KMS-11 (cell line): ENCODE measurements at regions not wholly inside any gene's neighbourhood (a gene's known extent, or its start where the extent isn't known, plus 50 kb on each side); places are given as distances from the start of the nearest gene placed in this dataset.

Source experiments
- H2AFZ ChIP-seq: fragments of 200-600 bp; sonication (generic); 2 replicates; pipeline ENCODE4 v1.6.1; 2016; ENCODE audit warnings: antibody characterized with exemption, mixed run types, low read depth
- H3K27ac ChIP-seq: fragments of 200-600 bp; sonication (generic); 2 replicates; pipeline ENCODE4 v1.6.1; 2016; ENCODE audit warnings: mild to moderate bottlenecking, mixed run types
- H3K27me3 ChIP-seq: fragments of 200-600 bp; sonication (generic); 2 replicates; pipeline ENCODE4 v1.6.1; 2017; ENCODE audit warnings: mild to moderate bottlenecking, low read depth, mixed run types, moderate library complexity; ENCODE audit not compliant: insufficient read depth
- H3K36me3 ChIP-seq: fragments of 200-600 bp; sonication (generic); 2 replicates; pipeline ENCODE4 v1.6.1; 2017; ENCODE audit warnings: mild to moderate bottlenecking, mixed run types; ENCODE audit not compliant: insufficient read depth
- H3K4me1 ChIP-seq: fragments of 200-600 bp; sonication (generic); 2 replicates; pipeline ENCODE4 v1.6.1; 2016; ENCODE audit warnings: mild to moderate bottlenecking, low read depth, mixed run types; ENCODE audit not compliant: poor library complexity, severe bottlenecking
- H3K4me2 ChIP-seq: fragments of 200-600 bp; sonication (generic); 2 replicates; pipeline ENCODE4 v1.7.0; 2016; ENCODE audit warnings: mild to moderate bottlenecking, mixed run types
- H3K4me3 ChIP-seq: fragments of 200-600 bp; sonication (generic); IDR thresholded peaks from 2 replicates; pipeline ENCODE4 v1.6.1; 2017; ENCODE audit warnings: low read depth, low read length, mixed read lengths; ENCODE audit not compliant: insufficient read depth
- H3K79me2 ChIP-seq: fragments of 200-600 bp; sonication (generic); 2 replicates; pipeline ENCODE4 v1.6.1; 2016; ENCODE audit warnings: low read depth, mixed run types; ENCODE audit not compliant: insufficient read depth
- H3K9ac ChIP-seq: fragments of 200-600 bp; sonication (generic); 2 replicates; pipeline ENCODE4 v1.6.1; 2016; ENCODE audit warnings: mild to moderate bottlenecking, mixed run types
- H4K20me1 ChIP-seq: fragments of 200-600 bp; sonication (generic); 2 replicates; pipeline ENCODE4 v1.6.1; 2016; ENCODE audit warnings: mild to moderate bottlenecking, mixed run types; ENCODE audit not compliant: insufficient read depth
- TF ChIP-seq, protein P1 (sequence below): fragments of 200-600 bp; sonication (generic); conservative IDR thresholded peaks from 2 replicates; pipeline ENCODE4 v1.6.1; 2017; ENCODE audit warnings: low read depth, mild to moderate bottlenecking, antibody characterized with exemption, low read length, moderate library complexity, mixed read lengths

DNA sequence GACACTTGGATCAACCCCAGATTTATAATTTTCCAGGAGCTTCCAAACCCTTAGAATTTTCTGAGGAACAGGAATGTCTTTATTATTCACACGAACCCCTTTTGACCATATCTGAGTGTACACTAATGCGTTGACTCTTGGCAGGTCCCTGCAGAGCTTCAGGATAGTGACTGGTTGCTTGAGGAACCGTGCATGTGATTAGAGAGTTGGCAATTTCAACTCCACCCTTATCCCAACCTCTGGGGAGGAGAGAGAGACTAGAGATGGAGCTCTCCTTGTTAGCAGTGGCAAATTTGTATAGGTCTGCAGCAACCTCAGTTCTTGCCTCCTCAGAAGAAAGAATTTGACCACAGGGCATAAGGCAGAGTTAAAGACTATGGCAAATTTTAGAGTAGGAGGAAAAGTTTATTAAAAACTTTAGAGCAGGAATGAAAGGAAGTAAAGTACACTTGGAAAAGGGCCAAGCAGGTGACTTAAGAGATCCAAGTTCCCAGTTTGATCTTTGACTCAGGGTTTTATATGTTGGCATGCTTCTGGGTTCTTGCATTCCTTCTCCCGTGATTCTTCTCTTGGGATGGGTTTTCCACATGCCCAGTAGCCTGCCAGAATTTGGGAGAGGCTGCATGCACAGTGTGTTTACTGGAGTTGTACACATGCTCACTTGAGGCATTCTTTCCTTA lies 93.8 kb upstream of the ETV3 start:
- TF ChIP-seq, protein P1, sequence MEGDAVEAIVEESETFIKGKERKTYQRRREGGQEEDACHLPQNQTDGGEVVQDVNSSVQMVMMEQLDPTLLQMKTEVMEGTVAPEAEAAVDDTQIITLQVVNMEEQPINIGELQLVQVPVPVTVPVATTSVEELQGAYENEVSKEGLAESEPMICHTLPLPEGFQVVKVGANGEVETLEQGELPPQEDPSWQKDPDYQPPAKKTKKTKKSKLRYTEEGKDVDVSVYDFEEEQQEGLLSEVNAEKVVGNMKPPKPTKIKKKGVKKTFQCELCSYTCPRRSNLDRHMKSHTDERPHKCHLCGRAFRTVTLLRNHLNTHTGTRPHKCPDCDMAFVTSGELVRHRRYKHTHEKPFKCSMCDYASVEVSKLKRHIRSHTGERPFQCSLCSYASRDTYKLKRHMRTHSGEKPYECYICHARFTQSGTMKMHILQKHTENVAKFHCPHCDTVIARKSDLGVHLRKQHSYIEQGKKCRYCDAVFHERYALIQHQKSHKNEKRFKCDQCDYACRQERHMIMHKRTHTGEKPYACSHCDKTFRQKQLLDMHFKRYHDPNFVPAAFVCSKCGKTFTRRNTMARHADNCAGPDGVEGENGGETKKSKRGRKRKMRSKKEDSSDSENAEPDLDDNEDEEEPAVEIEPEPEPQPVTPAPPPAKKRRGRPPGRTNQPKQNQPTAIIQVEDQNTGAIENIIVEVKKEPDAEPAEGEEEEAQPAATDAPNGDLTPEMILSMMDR = no peak
- Histone ChIP-seq H3K4me1 (no peaks in the 10 kb centered on the region), H3K4me3 (no peak overlapping the region), H3K36me3 (no peaks in the 10 kb centered on the region), H3K27me3 (no peaks in the 10 kb centered on the region), H3K27ac (no peak overlapping the region), H2AFZ (no peak overlapping the region), H4K20me1 (no peaks in the 10 kb centered on the region), H3K79me2 (no peaks in the 10 kb centered on the region), H3K9ac (no peak overlapping the region), H3K4me2 (no peak overlapping the region)

- Histone ChIP-seq H2AFZ (no peak overlapping the region), H3K27me3 (no peaks in the 10 kb centered on the region), H3K27ac (no peak overlapping the region), H4K20me1 (no peaks in the 10 kb centered on the region), H3K4me2 (no peak overlapping the region), H3K79me2 (no peaks in the 10 kb centered on the region), H3K36me3 (no peaks in the 10 kb centered on the region), H3K4me3 (no peak overlapping the region), H3K4me1 (no peaks in the 10 kb centered on the region), H3K9ac (no peak overlapping the region)
- TF ChIP-seq, protein P1 = no peak
Observed at GRCh38 chr1:157230500-157230899, 92.3 kb upstream of the ETV3 start.

- H3K27me3 ChIP-seq = no peaks in the 10 kb centered on the region
- TF ChIP-seq, protein P1 = no peak
- H3K27ac ChIP-seq = no peak overlapping the region
- H3K4me3 ChIP-seq = no peak overlapping the region
- H4K20me1 ChIP-seq = no peaks in the 10 kb centered on the region
- no peaks in the 10 kb centered on the region for H3K79me2 ChIP-seq
- H3K36me3 ChIP-seq = no peaks in the 10 kb centered on the region
- no peak overlapping the region for H2AFZ ChIP-seq
- H3K9ac ChIP-seq = no peak overlapping the region
- no peak overlapping the region for H3K4me2 ChIP-seq
- no peaks in the 10 kb centered on the region for H3K4me1 ChIP-seq
Observed at GRCh38 chr1:157227700-157228099, 89.5 kb upstream of the ETV3 start.

GRCh38 chr1:157226739-157227138 lies 88.5 kb upstream of the ETV3 start:
- Histone ChIP-seq H3K27me3 (no peaks in the 10 kb centered on the region), H3K36me3 (no peaks in the 10 kb centered on the region), H3K27ac (no peak overlapping the region), H3K9ac (no peak overlapping the region), H4K20me1 (no peaks in the 10 kb centered on the region), H3K4me2 (no peak overlapping the region), H3K79me2 (no peaks in the 10 kb centered on the region), H3K4me3 (no peak overlapping the region), H2AFZ (no peak overlapping the region), H3K4me1 (no peaks in the 10 kb centered on the region)
- TF ChIP-seq, protein P1 = no peak
